Mesothelial cell of epicardium (in vitro differentiated cells): ENCODE measurements at regions not wholly inside any gene's neighbourhood (a gene's known extent, or its start where the extent isn't known, plus 50 kb on each side); places are given as distances from the start of the nearest gene placed in this dataset.

Source experiments
- DNase-seq, 2 experiments: peaks; one replicate each; pipeline ENCODE4 v3.0.0; 2021; ENCODE audit warnings: low spot score in 2 of 2; ENCODE audit not compliant: unreplicated experiment in 2 of 2
- H3K27ac Mint-ChIP-seq: 2 replicates; pipeline ENCODE4 v1.8.0; 2021; ENCODE audit warnings: mixed read lengths
- H3K27me3 Mint-ChIP-seq: 2 replicates; pipeline ENCODE4 v1.8.0; 2021; ENCODE audit warnings: low read depth, mixed read lengths
- H3K36me3 Mint-ChIP-seq: 2 replicates; pipeline ENCODE4 v1.8.0; 2021; ENCODE audit warnings: mixed read lengths
- H3K4me1 Mint-ChIP-seq: 2 replicates; pipeline ENCODE4 v1.8.0; 2021; ENCODE audit warnings: mixed read lengths
- H3K4me3 Mint-ChIP-seq: 2 replicates; pipeline ENCODE4 v1.8.0; 2021; ENCODE audit warnings: mild to moderate bottlenecking, moderate library complexity, mixed read lengths
- H3K9me3 Mint-ChIP-seq: 2 replicates; pipeline ENCODE4 v1.8.0; 2021; ENCODE audit warnings: mixed read lengths
- CTCF ChIP-seq: fragments of 200-600 bp; sonication (generic); IDR thresholded peaks from one replicate; pipeline ENCODE4 v1.5.0; 2021; ENCODE audit warnings: antibody characterized with exemption; ENCODE audit not compliant: unreplicated experiment

- H3K4me1 Mint-ChIP-seq = peaks cover 7% of the 10 kb centered on the region
- no peak for TF ChIP-seq CTCF
- DNase-seq = no peak
- H3K4me3 Mint-ChIP-seq = no peak overlapping the region
- no peaks in the 10 kb centered on the region for H3K27me3 Mint-ChIP-seq
- peaks cover 2% of the 10 kb centered on the region for H3K36me3 Mint-ChIP-seq
- peaks cover 28% of the 10 kb centered on the region for H3K9me3 Mint-ChIP-seq
- H3K27ac Mint-ChIP-seq = no peak overlapping the region
Observed at GRCh38 chr1:224865510-224865909, 64.0 kb upstream of the DNAH14 start.

DNA sequence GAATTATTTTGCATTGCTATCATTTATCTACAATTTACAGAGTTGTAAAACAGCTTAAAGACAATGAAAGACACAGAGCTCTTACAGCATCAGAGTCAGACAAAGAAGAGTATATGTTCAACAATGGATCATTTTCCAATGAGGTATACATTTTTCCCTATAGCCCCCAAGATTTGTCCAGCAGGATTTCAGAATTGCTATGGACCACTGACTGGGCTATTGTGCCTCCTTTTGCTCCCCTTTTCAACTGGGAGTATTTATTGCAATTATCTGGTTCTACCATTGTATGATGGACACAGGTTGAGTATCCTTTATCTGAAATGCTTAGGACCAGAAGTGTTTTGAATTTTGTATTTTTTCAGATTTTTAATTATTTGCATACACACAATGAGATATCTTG is 62.5 kb upstream of the DNAH14 start:
- no peak for TF ChIP-seq CTCF
- Mint-ChIP-seq H3K36me3 (peaks cover 2% of the 10 kb centered on the region), H3K4me3 (no peak overlapping the region), H3K9me3 (peaks cover 28% of the 10 kb centered on the region), H3K4me1 (no peaks in the 10 kb centered on the region), H3K27me3 (no peaks in the 10 kb centered on the region), H3K27ac (no peak overlapping the region)
- DNase-seq = no peak

- H3K9me3 Mint-ChIP-seq = peaks cover 26% of the 10 kb centered on the region
- DNase-seq = no peak
- H3K4me1 Mint-ChIP-seq = no peaks in the 10 kb centered on the region
- H3K27ac Mint-ChIP-seq = no peak overlapping the region
- no peak for TF ChIP-seq CTCF
- no peaks in the 10 kb centered on the region for H3K27me3 Mint-ChIP-seq
- H3K36me3 Mint-ChIP-seq = peaks cover 2% of the 10 kb centered on the region
- no peak overlapping the region for H3K4me3 Mint-ChIP-seq
Observed at GRCh38 chr1:224867715-224868114, 61.8 kb upstream of the DNAH14 start.

- Mint-ChIP-seq H3K36me3 (no peaks in the 10 kb centered on the region), H3K27ac (no peak overlapping the region), H3K27me3 (no peaks in the 10 kb centered on the region), H3K9me3 (no peaks in the 10 kb centered on the region), H3K4me1 (peaks cover 26% of the 10 kb centered on the region), H3K4me3 (no peak overlapping the region)
- no peak for DNase-seq
- no peak for TF ChIP-seq CTCF
Observed at GRCh38 chr1:224872832-224873433, 56.5 kb upstream of the DNAH14 start.

DNA sequence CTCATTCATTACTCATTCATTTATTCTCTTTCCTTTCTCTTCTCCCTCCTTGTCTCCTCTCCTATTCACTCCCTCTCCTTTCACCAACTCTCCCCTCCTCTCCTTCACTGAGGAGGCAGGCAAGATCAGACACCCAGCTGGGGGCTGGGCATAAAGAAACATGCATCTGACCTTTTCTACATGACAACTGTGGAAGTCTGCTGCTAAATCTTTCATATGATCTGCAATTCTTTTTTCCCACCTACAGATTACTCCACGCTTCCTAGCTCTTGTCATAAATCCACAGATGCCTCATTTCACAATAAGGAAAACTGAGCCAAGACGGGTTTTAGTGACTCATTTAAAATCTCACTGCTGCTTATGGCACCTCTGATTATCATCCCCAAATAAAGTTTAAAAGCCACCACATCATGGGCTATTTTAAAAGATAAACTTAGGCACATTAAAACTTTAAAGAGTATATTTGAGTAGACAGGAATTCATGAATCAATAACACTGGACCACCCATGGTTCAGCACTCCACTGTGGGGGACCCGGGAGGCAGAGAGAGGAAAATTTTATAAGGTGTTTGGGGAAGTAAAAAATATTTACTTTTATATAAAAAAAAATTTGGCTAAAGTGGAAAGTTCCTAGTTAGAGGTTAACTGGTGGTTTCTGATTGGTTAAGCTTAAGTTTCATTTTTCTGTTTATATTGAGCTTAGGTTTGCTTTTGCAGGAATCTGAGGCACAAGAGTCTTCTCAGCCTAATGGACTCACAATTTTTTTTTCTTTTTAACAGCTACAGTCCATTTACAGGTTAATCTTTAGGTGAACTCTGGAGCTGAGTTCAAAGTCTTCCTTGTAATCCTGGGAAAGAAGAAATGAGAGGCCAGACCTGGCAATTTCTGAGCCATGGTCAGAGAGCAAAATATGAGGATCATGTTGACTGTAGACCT is 55.8 kb upstream of the DNAH14 start:
- H3K9me3 Mint-ChIP-seq = no peaks in the 10 kb centered on the region
- no peak for DNase-seq
- H3K27me3 Mint-ChIP-seq = no peaks in the 10 kb centered on the region
- H3K27ac Mint-ChIP-seq = no peak overlapping the region
- H3K36me3 Mint-ChIP-seq = no peaks in the 10 kb centered on the region
- H3K4me1 Mint-ChIP-seq = peaks cover 26% of the 10 kb centered on the region
- no peak overlapping the region for H3K4me3 Mint-ChIP-seq
- TF ChIP-seq CTCF = no peak
